Progenitor cell of endocrine pancreas (in vitro differentiated cells): ENCODE measurements at regions not wholly inside any gene's neighbourhood (a gene's known extent, or its start where the extent isn't known, plus 50 kb on each side); places are given as distances from the start of the nearest gene placed in this dataset.

Experiments used
- DNase-seq: peaks from one replicate; pipeline ENCODE4 v3.0.0; 2021; ENCODE audit warnings: low spot score; ENCODE audit not compliant: unreplicated experiment
- H3K27ac Mint-ChIP-seq: 2 replicates; pipeline ENCODE4 v1.8.0; 2021; ENCODE audit warnings: mild to moderate bottlenecking, moderate library complexity, mixed read lengths
- H3K27me3 Mint-ChIP-seq: 2 replicates; pipeline ENCODE4 v1.8.0; 2021; ENCODE audit warnings: mixed read lengths
- H3K36me3 Mint-ChIP-seq: 2 replicates; pipeline ENCODE4 v1.8.0; 2022; ENCODE audit warnings: mixed read lengths; ENCODE audit not compliant: insufficient read depth
- H3K4me1 Mint-ChIP-seq: 2 replicates; pipeline ENCODE4 v1.8.0; 2021; ENCODE audit warnings: low read depth, mixed read lengths
- H3K4me3 Mint-ChIP-seq: 2 replicates; pipeline ENCODE4 v1.8.0; 2021; ENCODE audit warnings: low read depth, mild to moderate bottlenecking, moderate library complexity, mixed read lengths
- H3K9me3 Mint-ChIP-seq: 2 replicates; pipeline ENCODE4 v1.8.0; 2021; ENCODE audit warnings: low read depth, mixed read lengths
- TF ChIP-seq, protein P1 (sequence below): fragments of 200-600 bp; sonication (generic); IDR thresholded peaks from one replicate; pipeline ENCODE4 v1.5.0; 2021; ENCODE audit warnings: antibody characterized with exemption, mild to moderate bottlenecking; ENCODE audit not compliant: unreplicated experiment

DNA sequence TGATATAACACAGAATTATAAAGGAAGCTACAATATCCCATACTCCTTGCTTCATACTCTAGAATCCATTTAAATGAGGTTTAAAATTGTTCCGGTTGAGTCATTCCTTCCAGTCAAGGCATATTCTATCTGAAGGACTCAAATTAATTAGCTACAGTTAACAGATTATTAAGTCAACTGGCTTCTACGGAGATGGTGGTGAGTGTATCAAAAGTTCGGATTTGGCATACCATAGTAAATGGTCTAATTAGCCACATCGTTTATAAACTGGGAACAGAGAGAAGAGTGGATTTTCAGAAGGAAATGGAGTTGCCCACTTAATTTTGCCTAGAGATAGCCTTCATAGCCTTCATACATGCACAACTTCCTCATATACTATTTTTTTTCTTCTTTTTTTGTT, 1095.3 kb downstream of the TTLL7 start:
- no peaks in the 10 kb centered on the region for H3K9me3 Mint-ChIP-seq
- H3K27me3 Mint-ChIP-seq: peaks cover 5% of the 10 kb centered on the region
- H3K4me1 Mint-ChIP-seq: no peaks in the 10 kb centered on the region
- H3K27ac Mint-ChIP-seq: no peak overlapping the region
- no peak overlapping the region for H3K4me3 Mint-ChIP-seq
- DNase-seq: no peak
- H3K36me3 Mint-ChIP-seq: no peaks in the 10 kb centered on the region
- TF ChIP-seq, protein P1, sequence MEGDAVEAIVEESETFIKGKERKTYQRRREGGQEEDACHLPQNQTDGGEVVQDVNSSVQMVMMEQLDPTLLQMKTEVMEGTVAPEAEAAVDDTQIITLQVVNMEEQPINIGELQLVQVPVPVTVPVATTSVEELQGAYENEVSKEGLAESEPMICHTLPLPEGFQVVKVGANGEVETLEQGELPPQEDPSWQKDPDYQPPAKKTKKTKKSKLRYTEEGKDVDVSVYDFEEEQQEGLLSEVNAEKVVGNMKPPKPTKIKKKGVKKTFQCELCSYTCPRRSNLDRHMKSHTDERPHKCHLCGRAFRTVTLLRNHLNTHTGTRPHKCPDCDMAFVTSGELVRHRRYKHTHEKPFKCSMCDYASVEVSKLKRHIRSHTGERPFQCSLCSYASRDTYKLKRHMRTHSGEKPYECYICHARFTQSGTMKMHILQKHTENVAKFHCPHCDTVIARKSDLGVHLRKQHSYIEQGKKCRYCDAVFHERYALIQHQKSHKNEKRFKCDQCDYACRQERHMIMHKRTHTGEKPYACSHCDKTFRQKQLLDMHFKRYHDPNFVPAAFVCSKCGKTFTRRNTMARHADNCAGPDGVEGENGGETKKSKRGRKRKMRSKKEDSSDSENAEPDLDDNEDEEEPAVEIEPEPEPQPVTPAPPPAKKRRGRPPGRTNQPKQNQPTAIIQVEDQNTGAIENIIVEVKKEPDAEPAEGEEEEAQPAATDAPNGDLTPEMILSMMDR: no peak

DNA sequence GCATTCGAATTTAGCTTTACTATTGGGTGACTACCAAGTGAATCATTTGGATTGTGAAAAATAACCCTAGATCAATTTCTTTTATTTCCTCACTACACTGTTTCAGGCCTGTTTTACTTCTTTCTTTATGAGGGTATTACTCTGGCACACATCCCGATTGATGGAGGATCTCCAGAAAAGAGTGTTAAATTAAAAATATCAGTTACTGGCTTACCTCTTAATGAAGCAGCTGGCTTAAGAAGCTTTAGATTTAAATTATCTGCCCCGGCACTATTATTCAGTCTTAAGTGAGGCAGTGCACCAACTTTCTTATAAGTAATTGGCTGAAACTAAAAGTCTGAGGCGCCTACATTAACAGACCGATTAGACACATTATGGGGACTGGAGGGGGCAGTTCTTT, 1097.4 kb downstream of the TTLL7 start:
- no peak for DNase-seq
- H3K4me1 Mint-ChIP-seq: peaks cover 1% of the 10 kb centered on the region
- TF ChIP-seq, protein P1: no peak
- peaks cover 14% of the 10 kb centered on the region for H3K27me3 Mint-ChIP-seq
- no peaks in the 10 kb centered on the region for H3K9me3 Mint-ChIP-seq
- H3K4me3 Mint-ChIP-seq: no peak overlapping the region
- H3K27ac Mint-ChIP-seq: no peak overlapping the region
- H3K36me3 Mint-ChIP-seq: no peaks in the 10 kb centered on the region

DNA sequence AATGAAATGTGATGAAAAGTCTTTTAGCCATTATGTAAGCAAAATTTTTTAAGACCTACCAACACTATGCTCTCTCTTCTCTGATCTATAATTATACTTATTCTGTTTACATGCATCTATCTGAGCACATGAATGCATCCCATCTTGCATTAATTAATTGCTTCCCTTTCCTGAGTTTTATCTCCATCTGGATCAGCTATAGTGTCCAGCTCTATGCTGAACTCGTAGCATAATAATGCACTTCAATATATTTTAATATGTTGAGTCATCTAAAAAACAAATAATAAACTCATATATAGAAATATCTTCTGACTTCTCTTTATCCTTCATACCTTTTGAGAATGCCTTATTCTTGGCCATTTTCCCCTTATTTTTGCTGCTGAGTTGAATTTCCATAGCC, 1097.8 kb downstream of the TTLL7 start:
- Mint-ChIP-seq H3K4me1 (peaks cover 2% of the 10 kb centered on the region), H3K27ac (no peak overlapping the region), H3K9me3 (no peaks in the 10 kb centered on the region), H3K4me3 (no peak overlapping the region), H3K36me3 (no peaks in the 10 kb centered on the region), H3K27me3 (peaks cover 14% of the 10 kb centered on the region)
- TF ChIP-seq, protein P1: no peak
- no peak for DNase-seq

DNA sequence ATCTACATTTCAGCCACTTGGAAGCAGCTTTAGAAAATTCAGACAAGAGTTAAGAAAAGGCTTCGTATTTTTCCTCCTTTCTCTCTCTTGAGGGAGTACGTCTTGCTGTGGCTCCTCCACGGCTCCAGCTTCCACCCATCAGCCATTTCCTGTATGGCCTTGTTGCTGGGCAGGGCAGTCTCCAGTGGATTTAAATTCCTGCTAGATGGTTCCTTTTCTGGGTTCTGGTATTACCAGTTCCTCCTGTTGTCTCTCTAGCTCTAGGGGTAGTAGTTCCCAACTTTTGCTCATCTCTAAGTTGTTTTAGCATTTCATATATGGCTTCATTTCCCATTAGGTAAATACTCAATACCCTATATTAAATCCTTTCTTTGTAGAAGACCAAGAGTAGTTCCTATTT, 1098.3 kb downstream of the ADGRL2 start:
- no peaks in the 10 kb centered on the region for H3K36me3 Mint-ChIP-seq
- no peak overlapping the region for H3K27ac Mint-ChIP-seq
- DNase-seq: no peak
- TF ChIP-seq, protein P1: no peak
- peaks cover 21% of the 10 kb centered on the region for H3K27me3 Mint-ChIP-seq
- H3K9me3 Mint-ChIP-seq: no peaks in the 10 kb centered on the region
- no peak overlapping the region for H3K4me3 Mint-ChIP-seq
- peaks cover 9% of the 10 kb centered on the region for H3K4me1 Mint-ChIP-seq

DNA sequence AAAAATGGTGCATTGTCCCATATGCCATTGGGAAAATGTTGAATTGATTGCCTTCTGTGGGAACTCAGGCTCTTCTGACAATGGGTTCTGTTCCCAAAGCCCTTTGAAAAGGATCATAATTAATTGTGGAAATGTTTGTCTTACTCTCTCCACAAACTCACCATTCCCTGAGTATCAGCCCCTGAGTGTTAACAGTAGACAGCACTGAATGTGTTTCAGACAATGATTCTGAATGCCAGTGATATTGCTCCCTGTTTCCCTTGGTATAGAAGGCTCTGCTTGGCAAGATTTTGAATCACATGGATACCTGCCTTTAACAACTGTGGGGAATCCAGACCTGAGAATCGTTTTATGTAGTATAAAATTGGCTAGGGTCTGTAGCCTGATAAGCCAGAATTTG, 1096.8 kb downstream of the ADGRL2 start:
- TF ChIP-seq, protein P1: no peak
- no peak for DNase-seq
- peaks cover 9% of the 10 kb centered on the region for H3K4me1 Mint-ChIP-seq
- no peaks in the 10 kb centered on the region for H3K36me3 Mint-ChIP-seq
- H3K27me3 Mint-ChIP-seq: peaks cover 25% of the 10 kb centered on the region
- H3K4me3 Mint-ChIP-seq: no peak overlapping the region
- H3K9me3 Mint-ChIP-seq: no peaks in the 10 kb centered on the region
- no peak overlapping the region for H3K27ac Mint-ChIP-seq
